ENCODE measurements at regions not wholly inside any gene's neighbourhood (a gene's known extent, or its start where the extent isn't known, plus 50 kb on each side); places are given as distances from the start of the nearest gene placed in this dataset.

- no peak for TF ChIP-seq EZH2 (IDR thresholded peaks at IDR 0.05; ENCODE audit: insufficient read depth, low read length)
- TF ChIP-seq, protein P1, sequence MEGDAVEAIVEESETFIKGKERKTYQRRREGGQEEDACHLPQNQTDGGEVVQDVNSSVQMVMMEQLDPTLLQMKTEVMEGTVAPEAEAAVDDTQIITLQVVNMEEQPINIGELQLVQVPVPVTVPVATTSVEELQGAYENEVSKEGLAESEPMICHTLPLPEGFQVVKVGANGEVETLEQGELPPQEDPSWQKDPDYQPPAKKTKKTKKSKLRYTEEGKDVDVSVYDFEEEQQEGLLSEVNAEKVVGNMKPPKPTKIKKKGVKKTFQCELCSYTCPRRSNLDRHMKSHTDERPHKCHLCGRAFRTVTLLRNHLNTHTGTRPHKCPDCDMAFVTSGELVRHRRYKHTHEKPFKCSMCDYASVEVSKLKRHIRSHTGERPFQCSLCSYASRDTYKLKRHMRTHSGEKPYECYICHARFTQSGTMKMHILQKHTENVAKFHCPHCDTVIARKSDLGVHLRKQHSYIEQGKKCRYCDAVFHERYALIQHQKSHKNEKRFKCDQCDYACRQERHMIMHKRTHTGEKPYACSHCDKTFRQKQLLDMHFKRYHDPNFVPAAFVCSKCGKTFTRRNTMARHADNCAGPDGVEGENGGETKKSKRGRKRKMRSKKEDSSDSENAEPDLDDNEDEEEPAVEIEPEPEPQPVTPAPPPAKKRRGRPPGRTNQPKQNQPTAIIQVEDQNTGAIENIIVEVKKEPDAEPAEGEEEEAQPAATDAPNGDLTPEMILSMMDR (IDR thresholded peaks at IDR 0.05; ENCODE audit: insufficient read depth, low read depth, low read length) = no peak
Measured at GRCh38 chr6:40946738-40947301, 92.2 kb downstream of the UNC5CL start.

Data from astrocyte (in vitro differentiated cells and primary cell).